Gastroesophageal sphincter (tissue), 3 donors: ENCODE measurements at regions not wholly inside any gene's neighbourhood (a gene's known extent, or its start where the extent isn't known, plus 50 kb on each side); places are given as distances from the start of the nearest gene placed in this dataset.

Source experiments
- CTCF ChIP-seq, 4 experiments: fragments of 200-600 bp in 2 of 4; fragments of 450-650 bp in 2 of 4; sonication (generic) in 1 of 4; IDR thresholded peaks; one replicate each; pipeline ENCODE4 v1.5.1; 2017 to 2019; ENCODE audit warnings: antibody characterized with exemption in 4 of 4, mild to moderate bottlenecking in 2 of 4, moderate library complexity in 2 of 4
- POLR2A ChIP-seq, 2 donors: fragments of 450-650 bp; IDR thresholded peaks; one replicate each; pipeline ENCODE4 v1.6.1; 2017; ENCODE audit warnings: antibody characterized with exemption in 2 of 2, mild to moderate bottlenecking in 2 of 2, moderate library complexity in 1 of 2

DNA sequence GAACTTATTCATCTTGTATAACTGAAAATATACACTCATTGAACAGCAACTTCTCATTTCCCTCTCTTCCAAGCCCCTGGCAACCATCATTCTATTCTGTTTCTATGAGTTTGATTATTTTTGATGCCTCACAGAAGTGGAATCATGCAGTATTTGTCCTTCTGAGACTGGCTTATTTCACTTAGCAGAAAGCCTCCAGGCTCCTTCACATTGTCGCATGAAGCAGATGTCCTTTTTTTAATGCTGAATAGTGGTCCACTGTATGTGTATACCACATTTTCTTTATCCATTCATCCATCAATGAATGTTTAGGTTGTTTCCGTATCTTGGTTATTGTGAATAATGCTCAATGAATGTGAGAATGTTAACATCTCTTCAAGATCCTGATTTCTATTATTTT lies 238.2 kb upstream of the KLF14 start:
- TF ChIP-seq POLR2A (IDR thresholded peaks at IDR 0.05) (no peak), CTCF (IDR thresholded peaks at IDR 0.05) (no peak)
